Caco-2 (cell line): ENCODE measurements at regions not wholly inside any gene's neighbourhood (a gene's known extent, or its start where the extent isn't known, plus 50 kb on each side); places are given as distances from the start of the nearest gene placed in this dataset.

Source experiments
- BruUV-seq: library from RNA; stranded (reverse); fragments of 400-500 nt; replicated peaks from 2 replicates; lab custom pipeline; 2021; lab: Mats Ljungman, UMichigan
- CTCF ChIA-PET: fragments of 300-600 bp; sonication (Branson Sonifier 250); formaldehyde crosslinking; loops from one replicate; lab custom pipeline; 2022; ENCODE audit warnings: antibody characterized with exemption; lab: Charles Lee
- POLR2A ChIA-PET: fragments of 300-600 bp; sonication (Branson Sonifier 250); formaldehyde crosslinking; loops from one replicate; lab custom pipeline; 2022; ENCODE audit warnings: antibody characterized with exemption; lab: Charles Lee
- DNase-seq, 2 experiments: peaks; one replicate each; pipeline versions ENCODE4 v3.0.0 to v3.0.0-alpha.2; 2020 to 2022
- H3K27me3 ChIP-seq: replicated peaks from 2 replicates; pipeline ENCODE4 v1.6.0; 2011; ENCODE audit warnings: low read length; ENCODE audit not compliant: control insufficient read depth, insufficient read depth
- H3K36me3 ChIP-seq: 2 replicates; pipeline ENCODE4 v1.5.1; 2011; ENCODE audit warnings: low read length; ENCODE audit not compliant: control insufficient read depth, insufficient read depth
- H3K4me1 ChIP-seq: fragments of 250-450 bp; sonication (Bioruptor Pico); 2 replicates; pipeline ENCODE4 v1.5.1; 2020; ENCODE audit warnings: mild to moderate bottlenecking
- H3K4me3 ChIP-seq: 2 replicates; pipeline ENCODE4 v1.5.1; 2011; ENCODE audit warnings: low read depth, mild to moderate bottlenecking, control low read depth, low read length
- H3K9me3 ChIP-seq: fragments of 250-450 bp; sonication (Bioruptor Pico); 2 replicates; pipeline ENCODE4 v1.5.1; 2020; ENCODE audit warnings: mild to moderate bottlenecking, moderate library complexity
- H3K27ac Mint-ChIP-seq: one replicate; pipeline ENCODE4 v1.8.0; 2022; ENCODE audit warnings: mixed read lengths; ENCODE audit not compliant: unreplicated experiment
- H3K27me3 Mint-ChIP-seq: one replicate; pipeline ENCODE4 v1.8.0; 2022; ENCODE audit warnings: mixed read lengths; ENCODE audit not compliant: insufficient read depth, unreplicated experiment
- H3K36me3 Mint-ChIP-seq: one replicate; pipeline ENCODE4 v1.8.0; 2022; ENCODE audit warnings: mild to moderate bottlenecking, mixed read lengths; ENCODE audit not compliant: insufficient read depth, unreplicated experiment
- H3K4me1 Mint-ChIP-seq: one replicate; pipeline ENCODE4 v1.8.0; 2022; ENCODE audit warnings: low read depth, mixed read lengths; ENCODE audit not compliant: unreplicated experiment
- H3K4me3 Mint-ChIP-seq: one replicate; pipeline ENCODE4 v1.8.0; 2022; ENCODE audit warnings: mild to moderate bottlenecking, moderate library complexity, mixed read lengths; ENCODE audit not compliant: unreplicated experiment
- H3K9me3 Mint-ChIP-seq: one replicate; pipeline ENCODE4 v1.8.0; 2022; ENCODE audit warnings: mixed read lengths; ENCODE audit not compliant: unreplicated experiment
- CTCF ChIP-seq, 2 experiments: fragments of 200-600 bp in 1 of 2; IDR thresholded peaks; 1 replicate in 1 of 2; 2 replicates in 1 of 2; pipeline versions ENCODE4 v1.5.1 to v1.8.0; 2011 to 2022; ENCODE audit warnings: antibody characterized with exemption in 1 of 2, control low read depth in 1 of 2, inconsistent platforms in 1 of 2, low read depth in 1 of 2, low read length in 1 of 2, mild to moderate bottlenecking in 1 of 2, moderate library complexity in 1 of 2; ENCODE audit not compliant: insufficient read depth in 1 of 2, severe bottlenecking in 1 of 2, unreplicated experiment in 1 of 2
- intact Hi-C: fragments of 100-400 bp; cut with micrococcal nuclease; formaldehyde crosslinking; loops from one replicate; pipeline ENCODE4 v1.10.0; 2022; ENCODE audit not compliant: unreplicated experiment

GRCh38 chr3:792630-793029 lies 300.2 kb upstream of the CNTN6 start:
- Histone ChIP-seq H3K4me3 (no peak overlapping the region), H3K9me3 (no peaks in the 10 kb centered on the region), H3K4me1 (no peaks in the 10 kb centered on the region), H3K36me3 (no peaks in the 10 kb centered on the region), H3K27me3 (no peaks in the 10 kb centered on the region)
- no peak for DNase-seq
- ChIA-PET POLR2A (no interaction called here), CTCF (no interaction called here)
- Mint-ChIP-seq H3K27ac (no peak overlapping the region), H3K4me3 (no peak overlapping the region), H3K9me3 (no peaks in the 10 kb centered on the region), H3K27me3 (no peaks in the 10 kb centered on the region), H3K4me1 (no peaks in the 10 kb centered on the region), H3K36me3 (no peaks in the 10 kb centered on the region)
- intact Hi-C loops: no loop called here
- no peak for TF ChIP-seq CTCF (IDR thresholded peaks at IDR 0.05; ENCODE audit: insufficient read depth in 1 of 2, low read depth in 1 of 2, low read length in 1 of 2, severe bottlenecking in 1 of 2, unreplicated experiment in 1 of 2)
- no TSS peak for BruUV-seq

- Histone ChIP-seq H3K27me3 (no peaks in the 10 kb centered on the region), H3K36me3 (no peaks in the 10 kb centered on the region), H3K4me1 (no peaks in the 10 kb centered on the region), H3K9me3 (no peaks in the 10 kb centered on the region), H3K4me3 (no peak overlapping the region)
- TF ChIP-seq CTCF (IDR thresholded peaks at IDR 0.05; ENCODE audit: insufficient read depth in 1 of 2, low read depth in 1 of 2, low read length in 1 of 2, severe bottlenecking in 1 of 2, unreplicated experiment in 1 of 2): no peak
- Mint-ChIP-seq H3K9me3 (no peaks in the 10 kb centered on the region), H3K4me3 (no peak overlapping the region), H3K27ac (no peak overlapping the region), H3K27me3 (no peaks in the 10 kb centered on the region), H3K36me3 (no peaks in the 10 kb centered on the region), H3K4me1 (no peaks in the 10 kb centered on the region)
- DNase-seq: no peak
- ChIA-PET POLR2A (no interaction called here), CTCF (no interaction called here)
- intact Hi-C loops: no loop called here
- BruUV-seq: no TSS peak
Observed at GRCh38 chr3:804211-804610, 288.6 kb upstream of the CNTN6 start.

- intact Hi-C loops: no loop called here
Observed at GRCh38 chr3:805326-805725, 287.5 kb upstream of the CNTN6 start.

More at GRCh38 chr3:805326-805725, 287.5 kb upstream of the CNTN6 start:
- Histone ChIP-seq H3K4me3 (no peak overlapping the region), H3K4me1 (no peaks in the 10 kb centered on the region), H3K9me3 (no peaks in the 10 kb centered on the region), H3K36me3 (no peaks in the 10 kb centered on the region), H3K27me3 (no peaks in the 10 kb centered on the region)
- no peaks in the 10 kb centered on the region for H3K27me3 Mint-ChIP-seq
- no TSS peak for BruUV-seq
- no peak overlapping the region for H3K4me3 Mint-ChIP-seq
- no peak overlapping the region for H3K27ac Mint-ChIP-seq
- TF ChIP-seq CTCF (IDR thresholded peaks at IDR 0.05; ENCODE audit: insufficient read depth in 1 of 2, low read depth in 1 of 2, low read length in 1 of 2, severe bottlenecking in 1 of 2, unreplicated experiment in 1 of 2): no peak
- POLR2A ChIA-PET: no interaction called here
- no peaks in the 10 kb centered on the region for H3K4me1 Mint-ChIP-seq
- CTCF ChIA-PET: no interaction called here
- no peak for DNase-seq
- no peaks in the 10 kb centered on the region for H3K9me3 Mint-ChIP-seq
- H3K36me3 Mint-ChIP-seq: no peaks in the 10 kb centered on the region
